HG03159 (cell line): ENCODE measurements at regions not wholly inside any gene's neighbourhood (a gene's known extent, or its start where the extent isn't known, plus 50 kb on each side); places are given as distances from the start of the nearest gene placed in this dataset.

Experiments
- ATAC-seq: cut with Tn5 transposase; IDR thresholded peaks from one replicate; pipeline ENCODE4 v1.9.1; 2021; ENCODE audit warnings: mild to moderate bottlenecking, moderate library complexity; ENCODE audit not compliant: unreplicated experiment

DNA sequence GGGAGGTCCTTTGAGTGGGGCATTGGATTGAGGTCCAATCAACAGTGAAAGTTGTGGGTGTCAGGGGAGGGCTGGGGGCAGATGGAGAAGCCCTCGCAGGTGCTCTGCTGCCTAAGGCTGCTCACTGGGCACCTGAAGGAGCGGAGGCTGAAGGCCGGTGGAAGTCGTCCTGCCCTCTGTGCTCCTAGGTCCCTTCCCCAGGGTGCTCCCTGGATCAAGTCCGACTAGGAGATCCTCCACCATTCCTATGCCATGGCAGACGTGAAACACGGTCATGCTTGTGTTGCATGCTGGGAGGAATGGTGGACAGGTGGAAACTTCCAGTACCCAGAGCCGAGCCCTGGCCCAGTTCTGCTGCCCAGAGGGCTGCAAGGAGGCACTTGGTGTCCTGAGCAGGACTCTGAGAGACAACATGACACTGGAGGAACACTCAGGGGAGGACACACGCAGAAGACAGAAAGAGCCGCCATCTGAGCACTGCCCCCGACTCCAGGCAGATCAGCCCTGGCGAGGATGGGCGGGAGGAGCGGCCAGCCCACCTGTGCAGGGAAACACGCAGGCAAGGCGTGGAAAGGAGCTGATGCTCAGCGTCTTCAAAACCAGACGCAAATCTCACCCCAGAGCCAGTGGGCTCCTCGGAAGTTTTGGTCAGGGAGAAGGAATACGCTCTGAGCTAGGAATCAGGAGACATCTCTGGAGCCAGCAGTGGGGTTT, 786.8 kb downstream of the BRD1 start:
- ATAC-seq, result no peak

DNA sequence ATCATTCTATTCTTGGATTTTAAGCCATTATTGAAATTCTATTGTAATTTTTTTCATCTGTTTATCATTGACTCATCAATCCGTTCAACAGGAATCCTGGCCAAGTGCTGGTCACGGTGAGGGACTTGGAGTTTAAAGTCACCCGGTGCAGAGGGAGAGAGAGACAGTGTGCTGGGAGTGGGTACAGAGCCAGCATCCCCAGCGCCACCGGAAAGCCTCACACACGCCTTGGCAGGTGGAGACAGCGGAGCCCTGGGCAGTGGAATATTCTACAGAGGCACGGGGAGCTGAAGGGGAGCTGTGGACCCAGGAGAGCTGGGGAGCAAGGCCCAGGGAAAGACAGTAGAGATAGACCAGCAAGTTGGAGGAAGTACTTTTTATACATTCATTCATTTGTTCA, 787.6 kb downstream of the BRD1 start:
- no peak for ATAC-seq

DNA sequence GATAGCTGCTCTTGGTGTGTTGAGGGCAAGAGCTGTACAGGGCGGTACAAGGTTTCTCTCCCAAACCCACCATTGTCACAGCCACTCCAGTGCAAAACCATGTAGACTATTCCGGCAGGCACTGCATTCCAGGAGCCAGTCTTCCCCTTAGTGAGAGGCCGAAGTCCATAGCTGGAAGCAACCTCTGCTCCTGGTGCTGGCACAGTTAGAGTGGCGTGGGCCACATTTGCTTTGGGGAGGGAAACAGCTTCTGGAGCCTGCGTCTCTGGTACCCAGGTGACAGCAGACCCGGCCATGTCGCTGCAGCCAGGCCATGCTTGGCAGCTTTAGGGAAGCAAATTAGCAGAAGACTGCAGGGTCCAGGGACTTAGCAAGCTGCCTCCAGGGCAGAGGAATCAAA, 788.0 kb downstream of the BRD1 start:
- no peak for ATAC-seq

DNA sequence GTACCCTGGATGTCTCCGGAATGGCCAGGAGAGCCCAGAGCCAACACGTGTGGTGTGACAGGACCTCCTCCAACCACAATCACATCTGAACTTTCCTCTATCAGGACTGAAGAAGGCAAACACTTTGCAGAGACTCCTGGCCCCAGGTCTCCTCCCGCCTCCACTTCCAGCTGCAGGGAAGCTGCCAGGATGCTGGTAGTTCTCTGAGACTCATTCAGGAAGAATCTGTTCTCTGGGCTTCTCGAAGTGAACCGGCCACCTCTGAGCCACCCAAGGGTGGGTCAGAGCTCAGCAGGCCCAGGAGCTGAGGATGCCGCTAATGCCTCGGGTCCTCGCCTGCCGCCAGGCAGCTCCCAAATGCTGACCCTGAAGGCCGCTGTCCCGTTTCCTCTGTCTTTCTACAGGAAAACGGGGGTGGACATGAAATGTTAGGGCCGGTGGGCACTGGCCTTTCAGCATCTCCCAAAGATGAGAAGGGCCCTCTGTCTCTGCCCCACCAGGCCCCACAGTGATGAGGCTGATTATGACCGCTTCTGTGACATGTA, 789.9 kb downstream of the BRD1 start:
- ATAC-seq, result no peak

DNA sequence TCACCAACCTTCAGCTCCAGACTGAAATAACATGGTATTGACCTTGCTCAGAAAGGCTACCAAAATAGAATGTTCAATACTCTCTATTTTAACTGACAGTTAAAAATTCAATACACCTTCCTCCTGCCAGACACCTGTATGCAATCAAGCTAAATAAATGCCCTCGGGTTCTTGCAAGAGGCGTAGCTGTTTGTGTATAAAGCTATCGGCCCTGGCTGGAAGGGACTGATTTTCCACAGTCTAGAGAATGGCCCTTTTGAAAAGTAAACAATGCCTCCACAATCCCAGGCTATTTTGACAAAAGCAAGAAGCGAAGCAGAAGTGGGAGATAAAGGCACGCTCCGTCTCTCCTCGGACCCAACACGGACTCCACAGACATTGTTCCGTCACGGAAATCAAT, 791.2 kb downstream of the BRD1 start:
- no peak for ATAC-seq

DNA sequence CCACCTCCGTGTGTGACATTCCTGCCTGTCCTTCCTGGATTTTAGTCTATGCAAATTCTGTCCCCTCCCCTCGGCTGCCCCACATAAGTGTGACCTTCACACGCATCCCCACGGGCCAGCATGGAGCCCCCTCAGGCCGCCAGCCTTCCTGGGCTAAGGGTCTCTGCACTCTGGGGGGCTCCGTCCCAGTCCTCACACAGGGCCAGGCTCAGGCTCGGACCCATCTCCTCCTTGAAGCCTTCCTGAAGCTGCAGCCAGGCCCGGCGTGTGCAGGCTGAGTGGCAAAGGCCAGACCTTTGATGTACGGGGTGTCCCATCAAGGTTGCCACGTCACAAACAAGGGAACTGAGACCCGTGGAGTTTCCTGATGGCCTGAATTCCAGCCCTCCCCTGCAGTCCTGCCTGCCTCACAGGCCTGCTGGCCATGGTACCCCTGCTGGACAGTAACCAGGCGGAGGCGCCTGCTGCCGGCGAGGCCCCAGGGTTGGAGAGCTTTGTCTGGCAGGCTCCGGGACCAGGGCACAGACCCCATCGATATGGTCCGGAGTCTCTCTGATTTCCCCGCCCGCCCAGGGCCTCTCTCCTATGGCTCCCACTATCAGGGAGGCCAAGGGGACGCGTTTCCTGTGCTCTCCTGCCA, 791.7 kb downstream of the BRD1 start:
- no peak for ATAC-seq

DNA sequence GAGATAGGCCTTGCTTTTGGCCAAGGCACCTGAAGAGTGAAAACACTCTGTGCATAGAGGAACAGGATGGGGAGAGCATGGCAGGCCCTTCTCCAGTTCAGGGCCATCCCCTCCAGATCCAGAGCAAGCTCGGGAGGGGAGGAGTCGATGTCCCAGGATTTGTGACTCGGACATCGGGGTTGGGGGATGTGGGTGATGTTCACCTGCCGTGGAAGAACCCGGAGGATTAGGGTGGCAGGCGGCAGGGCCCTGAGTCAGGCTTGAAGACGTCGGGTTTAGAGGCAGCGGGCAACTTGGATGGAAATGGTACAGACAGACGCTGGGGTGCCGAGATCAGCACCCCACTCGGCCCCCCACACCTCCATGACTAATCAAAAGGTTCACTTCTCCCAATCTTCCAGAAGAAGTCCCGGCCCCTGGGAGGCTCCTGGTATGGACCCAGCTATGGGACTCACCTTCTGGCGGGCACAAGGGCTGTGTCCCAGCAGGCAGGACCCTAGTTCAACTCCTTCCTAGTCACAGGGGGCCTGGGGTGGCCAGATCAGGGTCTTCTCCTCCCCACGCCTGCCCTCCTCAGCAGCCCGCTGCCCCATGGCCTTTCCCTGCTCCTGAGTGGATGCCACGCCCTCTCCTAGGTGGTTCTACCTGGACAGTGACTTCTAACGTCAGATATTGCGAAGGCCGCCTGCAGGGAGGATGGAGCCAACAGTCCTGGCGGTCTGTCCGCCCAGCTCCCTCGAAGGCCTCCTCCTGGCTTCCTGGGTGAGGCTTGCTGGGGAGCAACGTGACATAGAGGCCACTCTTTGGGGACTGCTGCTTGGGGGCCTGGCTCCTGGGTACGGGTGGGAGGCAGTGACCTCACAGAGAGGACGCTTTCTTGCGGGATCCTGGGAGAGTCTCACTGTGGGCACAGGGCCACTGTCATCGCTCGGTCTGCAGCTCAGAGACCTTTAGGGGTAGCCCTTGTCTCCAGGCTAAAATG, 792.5 kb downstream of the BRD1 start:
- no peak for ATAC-seq

DNA sequence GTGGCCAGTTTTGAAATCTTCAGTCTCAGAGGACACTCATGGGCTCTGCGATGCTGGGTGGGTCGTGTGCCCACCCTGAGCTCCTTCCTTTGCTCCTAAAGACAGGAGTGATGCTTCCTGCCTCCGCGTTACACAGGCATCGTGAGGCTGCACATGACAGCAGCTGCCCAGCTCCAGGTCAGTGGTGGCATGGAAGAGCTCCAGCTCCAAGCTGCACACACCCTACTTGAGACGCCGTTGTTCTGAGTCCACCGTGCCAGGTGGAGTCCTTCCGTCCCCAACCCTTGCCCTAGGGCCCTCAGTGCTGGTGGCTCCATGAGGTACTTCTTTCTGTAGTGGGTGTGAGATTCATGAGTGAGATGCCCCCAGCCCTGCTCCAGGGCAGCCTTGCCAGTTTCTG, 794.1 kb downstream of the BRD1 start:
- ATAC-seq, result no peak

DNA sequence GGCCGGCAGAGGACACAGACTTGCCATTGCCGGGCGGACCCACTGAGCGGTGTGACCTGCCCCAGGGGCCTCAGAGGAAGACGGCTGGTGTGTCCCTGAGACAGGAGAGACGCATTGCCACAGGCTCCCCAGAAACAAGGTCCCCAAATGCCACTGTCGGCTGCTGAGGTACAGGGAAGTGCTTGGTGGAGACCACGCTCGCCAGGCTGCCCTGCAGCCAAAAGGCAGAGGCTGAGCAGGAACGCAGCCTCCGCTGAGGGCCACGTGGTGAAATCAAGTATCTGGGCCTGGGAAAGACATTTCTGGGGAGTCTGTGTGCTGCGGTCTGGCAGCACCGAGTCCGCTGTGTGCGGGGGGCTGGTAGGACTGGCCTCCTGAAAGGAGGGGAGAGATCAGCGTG, 794.9 kb downstream of the BRD1 start:
- ATAC-seq, result no peak

DNA sequence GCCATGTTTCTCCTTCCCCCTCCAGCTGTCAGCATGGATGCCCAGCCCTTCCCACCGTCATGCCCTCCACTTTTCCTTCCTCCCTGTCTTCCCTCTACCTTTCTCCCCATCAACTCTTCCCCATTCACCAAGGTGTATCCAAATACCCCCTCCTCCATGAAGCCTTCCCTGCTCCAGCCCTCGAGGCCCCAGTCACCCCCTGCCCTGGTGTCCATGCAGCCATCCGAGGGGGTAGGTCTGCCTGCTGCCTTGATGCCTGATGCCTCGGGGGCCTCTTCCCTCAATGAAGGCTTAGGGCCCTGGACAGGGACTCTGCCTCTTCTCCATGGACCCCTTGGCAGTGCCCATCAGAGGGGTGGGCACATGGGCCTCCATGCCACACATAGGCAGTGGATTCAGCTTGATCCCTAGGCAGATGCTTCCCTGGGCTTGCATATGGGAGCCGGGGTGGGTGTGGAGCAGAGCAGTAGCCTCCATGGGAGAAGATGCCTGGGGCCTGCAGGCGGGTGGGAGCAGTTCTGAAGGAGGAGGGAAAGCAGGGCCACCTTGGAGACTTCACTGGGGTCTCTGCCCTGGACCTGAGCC, 795.8 kb downstream of the BRD1 start:
- no peak for ATAC-seq

DNA sequence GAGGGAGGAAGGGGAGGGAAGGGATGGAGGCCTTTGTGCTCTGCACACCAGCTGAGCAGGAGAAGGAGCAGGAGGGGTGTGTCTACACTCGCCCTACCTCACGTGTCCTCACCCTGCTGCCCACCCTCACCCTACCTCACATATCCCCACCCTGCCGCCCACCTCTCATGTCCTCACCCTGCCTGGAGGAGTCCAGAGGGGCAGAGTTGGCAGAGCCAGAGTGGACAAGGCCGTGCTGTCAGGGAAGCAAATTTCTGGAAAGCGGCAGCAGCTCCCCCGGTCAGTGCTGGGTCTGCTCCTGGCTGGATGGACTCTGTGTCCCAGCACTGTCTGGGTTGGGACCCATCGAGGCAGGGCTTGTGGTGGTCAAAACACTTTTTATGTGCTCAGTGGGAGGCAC, 799.6 kb downstream of the BRD1 start:
- no peak for ATAC-seq

DNA sequence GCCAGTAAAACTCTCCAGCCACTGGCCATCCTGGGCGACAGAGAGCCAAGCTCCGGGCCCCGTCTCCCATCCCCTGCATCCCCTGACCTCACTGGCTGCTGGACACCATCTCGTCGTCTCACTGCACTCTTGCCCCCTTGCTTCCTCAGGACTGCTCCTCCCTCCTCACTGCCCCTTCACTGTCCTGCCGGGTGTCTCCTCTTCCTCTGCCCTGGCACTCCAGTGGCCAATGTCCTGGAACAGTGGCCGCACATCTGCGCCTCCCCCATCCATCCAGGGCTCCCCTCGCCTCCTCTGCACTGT, 800.4 kb downstream of the BRD1 start:
- ATAC-seq, result no peak

DNA sequence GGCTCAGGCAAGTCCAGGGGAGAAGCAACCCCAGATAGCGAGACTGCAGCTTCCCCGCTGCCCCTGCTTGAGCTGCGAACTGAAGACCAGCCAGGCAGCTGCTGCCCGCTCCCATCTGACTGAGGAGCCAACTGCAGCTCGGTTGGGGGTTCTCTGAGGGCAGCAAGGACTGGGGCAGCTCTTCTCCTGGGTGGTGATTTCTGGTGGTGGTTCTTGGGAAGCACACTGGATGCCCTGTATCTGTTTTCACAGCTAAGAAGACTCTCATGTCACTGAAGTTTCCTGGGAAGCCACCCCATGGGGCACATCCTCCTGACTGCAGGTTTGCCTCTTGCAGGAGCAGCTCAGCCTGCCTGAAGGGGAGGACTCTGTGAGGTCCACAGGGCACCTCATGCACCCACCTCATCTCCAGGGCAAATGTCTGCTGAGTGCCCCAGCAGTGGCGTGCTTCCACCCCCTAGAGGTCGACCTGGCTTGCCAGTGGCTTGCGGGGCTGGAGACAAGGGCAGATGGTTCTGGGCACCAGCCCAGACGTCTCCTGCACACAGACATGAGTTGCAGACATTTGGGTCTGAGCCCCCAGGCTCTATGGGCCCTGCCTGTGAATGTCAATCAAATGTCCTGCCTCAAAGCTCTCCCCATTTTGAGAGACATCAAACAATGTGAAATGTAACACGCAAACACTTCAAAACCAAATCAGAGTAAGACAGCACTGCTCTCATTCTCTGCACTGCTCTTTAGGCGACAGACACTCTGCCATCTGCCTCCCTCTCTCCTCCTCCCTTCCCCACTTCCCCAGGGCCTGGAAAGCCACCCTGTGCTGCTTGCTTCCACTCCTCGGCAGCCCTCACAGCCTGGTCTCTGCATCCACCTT, 800.9 kb downstream of the BRD1 start:
- no peak for ATAC-seq

DNA sequence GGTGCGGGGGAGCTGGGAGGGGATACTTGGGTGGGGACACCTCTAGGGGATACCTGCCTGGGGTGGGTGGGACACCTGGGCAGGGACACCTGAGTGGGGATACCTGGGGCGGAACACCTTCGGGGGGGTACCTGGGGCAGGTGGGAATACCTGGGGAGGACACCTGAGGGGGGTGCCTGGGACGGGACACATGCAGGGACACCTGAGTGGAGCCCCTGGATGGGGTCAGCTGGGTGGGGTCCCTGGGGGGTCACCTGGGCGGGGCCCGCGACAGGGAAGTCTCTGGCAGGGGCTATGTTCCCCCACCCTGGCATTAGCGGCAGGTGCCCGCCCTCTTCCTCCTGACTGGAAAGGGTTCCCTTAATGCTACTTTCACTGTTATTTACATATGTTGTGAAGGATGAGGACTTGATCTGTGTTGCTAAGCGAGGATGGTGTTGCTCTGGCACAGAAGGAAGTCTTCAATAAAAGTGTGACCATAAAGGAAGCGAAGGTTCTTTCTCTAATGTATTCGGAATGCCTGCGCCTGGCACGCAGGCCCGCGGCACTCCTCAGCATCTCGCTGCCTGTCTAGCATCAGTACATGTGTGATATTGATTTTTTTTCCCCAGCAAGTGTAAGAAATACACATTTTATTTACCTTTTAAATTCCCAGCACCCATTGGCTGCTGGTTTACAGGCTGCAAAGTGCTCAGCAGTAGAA, 801.7 kb downstream of the BRD1 start:
- ATAC-seq, result no peak

DNA sequence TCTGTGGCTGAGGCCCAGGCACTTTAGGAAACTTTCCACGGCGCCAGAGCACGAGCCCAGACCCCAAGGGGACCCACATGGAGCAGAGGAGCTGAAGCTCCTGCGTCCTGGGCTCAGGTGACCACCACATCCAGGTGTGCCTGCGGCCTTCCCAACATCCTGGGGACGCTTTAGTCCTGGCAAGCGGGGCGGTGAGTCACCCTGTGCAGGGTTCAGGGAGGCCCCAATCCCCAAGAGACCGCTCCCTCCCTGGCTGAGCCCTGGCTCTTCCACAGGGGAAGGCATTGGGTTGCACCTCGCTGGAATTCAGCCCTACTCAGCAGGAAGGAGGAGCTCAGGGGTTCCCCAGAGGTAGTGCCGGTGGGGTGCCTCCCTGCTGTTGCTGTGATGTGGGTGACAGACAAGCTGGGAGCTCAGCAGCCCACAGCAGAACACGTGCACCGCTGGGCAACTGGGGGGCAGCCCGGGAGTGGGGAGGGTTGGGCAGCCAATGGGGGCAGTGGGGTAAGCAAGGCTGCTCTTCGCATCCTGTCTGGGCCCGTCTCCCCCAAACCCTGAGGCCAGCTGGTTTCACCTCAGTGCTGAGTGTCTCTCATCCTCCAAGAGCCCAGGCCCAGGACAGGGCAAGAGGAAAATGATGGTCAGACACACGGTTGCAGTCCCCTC, 802.8 kb downstream of the BRD1 start:
- no peak for ATAC-seq

DNA sequence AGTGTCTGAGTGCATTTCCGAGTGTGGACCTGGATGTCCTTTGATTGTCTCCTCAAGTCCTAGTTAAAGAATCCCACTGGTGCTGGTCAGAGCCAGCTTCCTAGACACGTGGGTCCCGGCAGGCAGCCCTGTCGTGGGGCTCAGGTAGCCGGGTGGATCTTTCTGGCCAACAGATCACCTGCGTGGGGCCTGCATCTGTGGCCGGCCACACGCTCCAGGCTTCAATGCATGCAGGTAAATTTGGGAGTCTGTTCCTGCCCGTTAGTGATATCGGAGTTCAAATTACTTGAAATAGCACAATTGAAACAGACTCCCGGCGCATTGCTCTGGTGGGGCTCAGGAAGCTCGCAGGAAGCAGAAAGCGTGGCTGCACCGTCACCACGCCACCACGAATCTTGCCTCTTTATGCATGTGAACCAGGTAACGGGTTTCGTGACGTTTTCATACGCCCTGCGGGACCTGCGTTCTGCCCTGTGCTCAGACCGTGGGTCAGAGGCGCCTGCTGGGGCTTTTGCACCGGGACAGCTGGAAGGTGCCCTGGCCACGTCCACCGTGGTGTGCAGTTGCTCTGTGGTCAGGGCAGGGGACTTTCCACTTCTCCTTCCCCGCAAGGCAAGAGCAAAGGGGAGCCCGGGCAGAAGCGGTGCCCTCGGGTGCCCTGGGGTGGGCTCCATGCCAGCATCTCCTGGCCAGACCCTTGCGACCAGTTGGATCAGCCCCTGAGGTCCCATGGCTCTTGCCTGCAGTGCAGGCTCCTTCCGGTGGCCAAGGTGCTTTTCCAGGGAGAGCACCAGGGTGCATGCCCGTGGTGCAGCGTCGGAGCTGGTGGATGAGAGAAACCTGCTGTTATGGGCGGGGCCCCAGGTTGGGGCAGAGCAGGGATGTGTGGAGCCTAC, 803.5 kb downstream of the BRD1 start:
- ATAC-seq, result no peak

DNA sequence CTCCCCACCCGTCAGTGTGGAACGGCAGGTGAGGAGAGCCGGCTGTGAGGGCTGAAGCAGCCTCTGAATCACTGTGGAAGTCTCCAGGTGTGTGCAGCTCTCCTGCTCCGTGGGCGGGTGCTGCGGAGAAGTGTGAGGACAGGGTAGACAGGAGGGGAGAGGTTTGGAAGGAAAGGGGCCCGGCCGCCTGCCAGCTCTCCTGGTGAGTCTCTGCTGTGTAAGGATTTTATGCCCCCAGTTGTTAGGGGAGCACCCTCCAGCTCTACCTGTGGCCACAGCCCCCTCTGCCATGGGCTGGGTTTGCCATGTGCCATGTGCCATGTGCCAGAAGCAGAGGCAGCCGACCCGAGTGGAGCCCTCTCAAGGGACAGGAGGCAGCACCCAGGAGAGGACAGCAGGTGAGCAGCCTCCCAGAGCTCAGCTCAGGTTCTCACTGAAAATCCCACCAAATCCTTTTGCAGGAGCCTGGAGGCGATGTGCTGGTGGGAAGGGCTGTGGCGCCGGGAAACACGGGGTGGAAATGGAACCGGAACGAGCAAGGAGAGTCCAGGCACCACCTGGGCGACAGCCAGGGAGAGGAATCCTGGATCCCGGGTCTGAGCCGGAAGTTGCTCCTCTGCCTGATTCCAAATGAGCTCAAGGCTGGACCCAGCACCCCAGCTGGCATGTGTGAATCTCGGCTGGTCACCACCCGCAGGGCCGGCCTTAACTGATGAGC, 804.4 kb downstream of the BRD1 start:
- ATAC-seq, result no peak

DNA sequence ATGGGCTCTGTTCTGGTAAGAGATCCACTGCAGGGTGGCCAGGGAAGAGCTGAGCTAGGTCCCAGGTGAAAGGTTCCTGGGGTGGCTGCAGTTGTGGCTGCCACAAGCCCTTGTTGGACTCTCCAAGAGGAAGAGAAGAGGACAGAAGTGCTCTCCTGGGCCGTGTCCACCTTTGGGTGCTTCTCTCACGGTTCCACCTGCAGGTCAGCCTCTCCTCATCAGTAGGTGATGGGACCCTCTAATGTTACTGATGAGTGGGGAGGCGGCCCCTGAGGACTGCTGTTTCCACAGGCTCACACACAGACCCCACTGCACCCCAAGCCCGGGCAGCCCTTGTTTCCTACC, 804.9 kb downstream of the BRD1 start:
- ATAC-seq, result no peak
